ENCODE measurements at regions not wholly inside any gene's neighbourhood (a gene's known extent, or its start where the extent isn't known, plus 50 kb on each side); places are given as distances from the start of the nearest gene placed in this dataset.

DNA sequence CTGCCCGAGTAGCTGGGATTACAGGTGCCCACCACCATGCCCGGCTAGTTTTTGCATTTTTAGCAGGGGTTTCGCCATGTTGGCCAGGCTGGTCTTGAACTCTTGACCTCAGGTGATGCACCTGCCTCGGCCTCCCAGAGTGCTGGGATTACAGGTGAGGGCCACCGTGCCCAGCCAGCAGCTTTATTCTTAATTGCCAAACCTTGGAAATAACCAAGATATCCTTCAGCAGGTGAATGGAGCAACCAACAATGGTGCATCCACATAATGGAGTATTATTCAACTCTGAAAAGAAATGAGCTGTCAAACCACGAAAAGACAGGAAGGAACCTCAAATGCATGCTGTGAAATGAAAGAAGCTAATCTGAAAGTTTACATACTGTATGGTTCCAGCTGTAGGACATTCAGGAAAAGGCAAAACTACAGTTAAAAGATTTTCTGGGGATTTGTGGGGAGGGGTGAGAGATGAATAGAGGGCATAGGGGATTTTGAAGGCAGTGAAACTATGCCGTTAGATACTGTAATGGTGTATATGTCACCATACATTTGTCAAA is 118.8 kb upstream of the CCND2 start:
- no peaks in the 10 kb centered on the region for H3K9me2 ChIP-seq (replicated peaks; ENCODE audit: control insufficient read depth, low read length)
- H3K79me2 ChIP-seq (ENCODE audit: control insufficient read depth, low read length), result no peaks in the 10 kb centered on the region
- no peaks in the 10 kb centered on the region for H3K36me3 ChIP-seq (ENCODE audit: control insufficient read depth, low read length)
- H3K4me1 ChIP-seq (ENCODE audit: control insufficient read depth, low read length), result peaks cover 10% of the 10 kb centered on the region
- no peak overlapping the region for H3K4me3 ChIP-seq (ENCODE audit: low read length)
- no peaks in the 10 kb centered on the region for H4K20me1 ChIP-seq (ENCODE audit: control insufficient read depth, insufficient read depth, low read depth, low read length)
- H3K27me3 ChIP-seq (ENCODE audit: control insufficient read depth, low read length), result peaks cover 10% of the 10 kb centered on the region
- no peaks in the 10 kb centered on the region for H3F3A ChIP-seq (ENCODE audit: control insufficient read depth, insufficient read depth)
- no peak for TF ChIP-seq EZH2phosphoT487 (IDR thresholded peaks at IDR 0.05; ENCODE audit: borderline replicate concordance, low read length)
- TF ChIP-seq, protein P1, sequence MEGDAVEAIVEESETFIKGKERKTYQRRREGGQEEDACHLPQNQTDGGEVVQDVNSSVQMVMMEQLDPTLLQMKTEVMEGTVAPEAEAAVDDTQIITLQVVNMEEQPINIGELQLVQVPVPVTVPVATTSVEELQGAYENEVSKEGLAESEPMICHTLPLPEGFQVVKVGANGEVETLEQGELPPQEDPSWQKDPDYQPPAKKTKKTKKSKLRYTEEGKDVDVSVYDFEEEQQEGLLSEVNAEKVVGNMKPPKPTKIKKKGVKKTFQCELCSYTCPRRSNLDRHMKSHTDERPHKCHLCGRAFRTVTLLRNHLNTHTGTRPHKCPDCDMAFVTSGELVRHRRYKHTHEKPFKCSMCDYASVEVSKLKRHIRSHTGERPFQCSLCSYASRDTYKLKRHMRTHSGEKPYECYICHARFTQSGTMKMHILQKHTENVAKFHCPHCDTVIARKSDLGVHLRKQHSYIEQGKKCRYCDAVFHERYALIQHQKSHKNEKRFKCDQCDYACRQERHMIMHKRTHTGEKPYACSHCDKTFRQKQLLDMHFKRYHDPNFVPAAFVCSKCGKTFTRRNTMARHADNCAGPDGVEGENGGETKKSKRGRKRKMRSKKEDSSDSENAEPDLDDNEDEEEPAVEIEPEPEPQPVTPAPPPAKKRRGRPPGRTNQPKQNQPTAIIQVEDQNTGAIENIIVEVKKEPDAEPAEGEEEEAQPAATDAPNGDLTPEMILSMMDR (IDR thresholded peaks at IDR 0.05; ENCODE audit: low read depth, low read length, poor library complexity, severe bottlenecking), result no peak
- H3K27ac ChIP-seq (ENCODE audit: low read depth, low read length), result no peak overlapping the region
- no peak overlapping the region for H3K4me2 ChIP-seq (ENCODE audit: low read length)
- no peaks in the 10 kb centered on the region for H3K9me3 ChIP-seq (ENCODE audit: control insufficient read depth, insufficient read depth, low read length)

DNA sequence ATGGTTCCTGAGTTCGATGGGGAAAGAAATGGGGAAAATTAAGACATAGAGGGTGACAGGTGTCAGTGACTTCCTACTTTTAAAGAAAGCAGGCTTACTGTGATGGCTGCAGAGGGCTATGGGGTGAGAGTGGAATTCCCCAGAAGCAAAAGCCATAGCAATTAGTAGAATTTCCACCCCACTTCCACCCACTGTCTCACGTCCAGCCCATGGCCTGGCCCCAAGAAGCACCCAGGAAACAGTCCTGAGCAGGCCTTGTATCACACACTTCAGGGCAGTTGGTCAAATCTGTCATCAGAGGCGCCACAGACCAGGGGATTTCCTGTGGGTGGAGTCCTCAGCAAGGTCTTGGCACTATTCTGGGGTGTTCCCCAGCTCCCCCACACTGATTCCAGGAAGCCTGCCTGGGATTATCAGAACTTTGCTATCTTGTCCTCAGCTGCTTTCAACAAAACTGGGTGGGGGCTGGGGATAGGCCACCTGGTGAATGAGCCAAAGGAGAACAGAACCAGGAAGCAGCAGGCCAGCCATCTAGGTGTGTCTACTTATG is 120.1 kb upstream of the CCND2 start:
- Histone ChIP-seq H3K27ac (ENCODE audit: low read depth, low read length) (no peak overlapping the region), H3K4me2 (ENCODE audit: low read length) (peak overlapping the region; percentile 42), H3K4me1 (ENCODE audit: control insufficient read depth, low read length) (peaks cover 13% of the 10 kb centered on the region), H3K79me2 (ENCODE audit: control insufficient read depth, low read length) (no peaks in the 10 kb centered on the region), H4K20me1 (ENCODE audit: control insufficient read depth, insufficient read depth, low read depth, low read length) (no peaks in the 10 kb centered on the region), H3K9me2 (replicated peaks; ENCODE audit: control insufficient read depth, low read length) (no peaks in the 10 kb centered on the region), H3K36me3 (ENCODE audit: control insufficient read depth, low read length) (no peaks in the 10 kb centered on the region), H3F3A (ENCODE audit: control insufficient read depth, insufficient read depth) (no peaks in the 10 kb centered on the region), H3K27me3 (ENCODE audit: control insufficient read depth, low read length) (peaks cover 10% of the 10 kb centered on the region), H3K9me3 (ENCODE audit: control insufficient read depth, insufficient read depth, low read length) (no peaks in the 10 kb centered on the region), H3K4me3 (ENCODE audit: low read length) (no peak overlapping the region)
- TF ChIP-seq EZH2phosphoT487 (IDR thresholded peaks at IDR 0.05; ENCODE audit: borderline replicate concordance, low read length), result no peak
- TF ChIP-seq, protein P1 (IDR thresholded peaks at IDR 0.05; ENCODE audit: low read depth, low read length, poor library complexity, severe bottlenecking), result no peak

DNA sequence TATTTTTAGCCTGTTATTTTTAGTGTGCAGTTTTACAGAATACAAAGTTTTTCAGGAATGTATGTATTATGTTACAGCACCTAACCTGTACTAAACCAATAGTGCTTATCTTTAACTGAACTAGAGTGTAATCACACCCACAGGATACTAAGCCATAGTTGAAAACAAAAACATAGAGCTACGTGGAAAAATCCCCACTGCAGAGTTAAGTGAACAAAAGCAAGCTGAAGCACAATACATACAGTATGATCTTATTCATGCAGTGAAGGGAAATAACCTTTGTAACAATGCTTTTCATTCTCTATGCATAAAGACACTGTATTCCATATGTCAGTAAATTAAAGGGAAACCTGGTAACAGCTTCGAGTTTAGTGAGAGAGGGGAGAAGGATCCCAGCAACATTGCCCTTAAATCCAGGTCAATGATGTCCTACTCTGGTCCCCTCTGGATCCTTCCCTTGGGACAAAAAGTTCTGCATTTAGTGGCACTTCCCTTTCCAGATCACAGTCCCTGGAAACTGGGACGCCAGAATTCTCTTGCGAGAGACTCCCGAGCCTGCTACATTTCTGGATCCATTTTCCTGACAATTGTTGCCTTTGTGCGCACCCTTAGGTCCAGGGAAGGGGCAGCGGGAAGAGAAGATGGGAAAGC is 121.3 kb upstream of the CCND2 start:
- Histone ChIP-seq H3K27me3 (ENCODE audit: control insufficient read depth, low read length) (peaks cover 19% of the 10 kb centered on the region), H3K9me3 (ENCODE audit: control insufficient read depth, insufficient read depth, low read length) (no peaks in the 10 kb centered on the region), H3K4me1 (ENCODE audit: control insufficient read depth, low read length) (peaks cover 17% of the 10 kb centered on the region), H3F3A (ENCODE audit: control insufficient read depth, insufficient read depth) (no peaks in the 10 kb centered on the region), H4K20me1 (ENCODE audit: control insufficient read depth, insufficient read depth, low read depth, low read length) (no peaks in the 10 kb centered on the region), H3K36me3 (ENCODE audit: control insufficient read depth, low read length) (no peaks in the 10 kb centered on the region), H3K9me2 (replicated peaks; ENCODE audit: control insufficient read depth, low read length) (no peaks in the 10 kb centered on the region), H3K4me2 (ENCODE audit: low read length) (no peak overlapping the region), H3K79me2 (ENCODE audit: control insufficient read depth, low read length) (no peaks in the 10 kb centered on the region), H3K4me3 (ENCODE audit: low read length) (no peak overlapping the region), H3K27ac (ENCODE audit: low read depth, low read length) (no peak overlapping the region)
- no peak for TF ChIP-seq EZH2phosphoT487 (IDR thresholded peaks at IDR 0.05; ENCODE audit: borderline replicate concordance, low read length)
- TF ChIP-seq, protein P1 (IDR thresholded peaks at IDR 0.05; ENCODE audit: low read depth, low read length, poor library complexity, severe bottlenecking), result no peak

Measured in DOHH2 (cell line).